Caco-2 (cell line): ENCODE measurements at regions not wholly inside any gene's neighbourhood (a gene's known extent, or its start where the extent isn't known, plus 50 kb on each side); places are given as distances from the start of the nearest gene placed in this dataset.

Experiments used
- BruUV-seq: library from RNA; stranded (reverse); fragments of 400-500 nt; replicated peaks from 2 replicates; lab custom pipeline; 2021; lab: Mats Ljungman, UMichigan
- CTCF ChIA-PET: fragments of 300-600 bp; sonication (Branson Sonifier 250); formaldehyde crosslinking; loops from one replicate; lab custom pipeline; 2022; ENCODE audit warnings: antibody characterized with exemption; lab: Charles Lee
- POLR2A ChIA-PET: fragments of 300-600 bp; sonication (Branson Sonifier 250); formaldehyde crosslinking; loops from one replicate; lab custom pipeline; 2022; ENCODE audit warnings: antibody characterized with exemption; lab: Charles Lee
- DNase-seq, 2 experiments: peaks; one replicate each; pipeline versions ENCODE4 v3.0.0 to v3.0.0-alpha.2; 2020 to 2022
- H3K27me3 ChIP-seq: replicated peaks from 2 replicates; pipeline ENCODE4 v1.6.0; 2011; ENCODE audit warnings: low read length; ENCODE audit not compliant: control insufficient read depth, insufficient read depth
- H3K36me3 ChIP-seq: 2 replicates; pipeline ENCODE4 v1.5.1; 2011; ENCODE audit warnings: low read length; ENCODE audit not compliant: control insufficient read depth, insufficient read depth
- H3K4me1 ChIP-seq: fragments of 250-450 bp; sonication (Bioruptor Pico); 2 replicates; pipeline ENCODE4 v1.5.1; 2020; ENCODE audit warnings: mild to moderate bottlenecking
- H3K4me3 ChIP-seq: 2 replicates; pipeline ENCODE4 v1.5.1; 2011; ENCODE audit warnings: low read depth, mild to moderate bottlenecking, control low read depth, low read length
- H3K9me3 ChIP-seq: fragments of 250-450 bp; sonication (Bioruptor Pico); 2 replicates; pipeline ENCODE4 v1.5.1; 2020; ENCODE audit warnings: mild to moderate bottlenecking, moderate library complexity
- H3K27ac Mint-ChIP-seq: one replicate; pipeline ENCODE4 v1.8.0; 2022; ENCODE audit warnings: mixed read lengths; ENCODE audit not compliant: unreplicated experiment
- H3K27me3 Mint-ChIP-seq: one replicate; pipeline ENCODE4 v1.8.0; 2022; ENCODE audit warnings: mixed read lengths; ENCODE audit not compliant: insufficient read depth, unreplicated experiment
- H3K36me3 Mint-ChIP-seq: one replicate; pipeline ENCODE4 v1.8.0; 2022; ENCODE audit warnings: mild to moderate bottlenecking, mixed read lengths; ENCODE audit not compliant: insufficient read depth, unreplicated experiment
- H3K4me1 Mint-ChIP-seq: one replicate; pipeline ENCODE4 v1.8.0; 2022; ENCODE audit warnings: low read depth, mixed read lengths; ENCODE audit not compliant: unreplicated experiment
- H3K4me3 Mint-ChIP-seq: one replicate; pipeline ENCODE4 v1.8.0; 2022; ENCODE audit warnings: mild to moderate bottlenecking, moderate library complexity, mixed read lengths; ENCODE audit not compliant: unreplicated experiment
- H3K9me3 Mint-ChIP-seq: one replicate; pipeline ENCODE4 v1.8.0; 2022; ENCODE audit warnings: mixed read lengths; ENCODE audit not compliant: unreplicated experiment
- CTCF ChIP-seq, 2 experiments: fragments of 200-600 bp in 1 of 2; IDR thresholded peaks; 1 replicate in 1 of 2; 2 replicates in 1 of 2; pipeline versions ENCODE4 v1.5.1 to v1.8.0; 2011 to 2022; ENCODE audit warnings: antibody characterized with exemption in 1 of 2, control low read depth in 1 of 2, inconsistent platforms in 1 of 2, low read depth in 1 of 2, low read length in 1 of 2, mild to moderate bottlenecking in 1 of 2, moderate library complexity in 1 of 2; ENCODE audit not compliant: insufficient read depth in 1 of 2, severe bottlenecking in 1 of 2, unreplicated experiment in 1 of 2
- intact Hi-C: fragments of 100-400 bp; cut with micrococcal nuclease; formaldehyde crosslinking; loops from one replicate; pipeline ENCODE4 v1.10.0; 2022; ENCODE audit not compliant: unreplicated experiment

GRCh38 chr14:40232302-40232701 is 800.1 kb upstream of the FBXO33 start:
- no peaks in the 10 kb centered on the region for H3K4me1 Mint-ChIP-seq
- Histone ChIP-seq H3K4me3 (no peak overlapping the region), H3K9me3 (no peaks in the 10 kb centered on the region; the same call in 1 of the 2 replicates), H3K36me3 (no peaks in the 10 kb centered on the region), H3K27me3 (no peaks in the 10 kb centered on the region), H3K4me1 (no peaks in the 10 kb centered on the region)
- H3K4me3 Mint-ChIP-seq: no peak overlapping the region
- intact Hi-C loops: no loop called here
- POLR2A ChIA-PET: no interaction called here
- H3K27me3 Mint-ChIP-seq: no peaks in the 10 kb centered on the region
- DNase-seq: no peak
- BruUV-seq: no TSS peak
- CTCF ChIA-PET: no interaction called here
- no peak for TF ChIP-seq CTCF (IDR thresholded peaks at IDR 0.05; ENCODE audit: insufficient read depth in 1 of 2, low read depth in 1 of 2, low read length in 1 of 2, severe bottlenecking in 1 of 2, unreplicated experiment in 1 of 2)
- no peaks in the 10 kb centered on the region for H3K36me3 Mint-ChIP-seq
- H3K9me3 Mint-ChIP-seq: peaks cover 10% of the 10 kb centered on the region
- no peak overlapping the region for H3K27ac Mint-ChIP-seq

GRCh38 chr14:40229676-40230075 is 797.4 kb upstream of the FBXO33 start:
- BruUV-seq: no TSS peak
- ChIA-PET POLR2A (no interaction called here), CTCF (no interaction called here)
- no peak for DNase-seq
- intact Hi-C loops: no loop called here
- no peak overlapping the region for H3K4me3 ChIP-seq
- Mint-ChIP-seq H3K9me3 (no peaks in the 10 kb centered on the region), H3K36me3 (no peaks in the 10 kb centered on the region), H3K27me3 (no peaks in the 10 kb centered on the region), H3K4me1 (no peaks in the 10 kb centered on the region), H3K27ac (no peak overlapping the region), H3K4me3 (no peak overlapping the region)
- H3K27me3 ChIP-seq: no peaks in the 10 kb centered on the region
- no peak for TF ChIP-seq CTCF (IDR thresholded peaks at IDR 0.05; ENCODE audit: insufficient read depth in 1 of 2, low read depth in 1 of 2, low read length in 1 of 2, severe bottlenecking in 1 of 2, unreplicated experiment in 1 of 2)
- no peaks in the 10 kb centered on the region; the same call in 1 of the 2 replicates for H3K9me3 ChIP-seq
- no peaks in the 10 kb centered on the region for H3K4me1 ChIP-seq
- H3K36me3 ChIP-seq: no peaks in the 10 kb centered on the region

GRCh38 chr14:40222996-40223395 is 790.8 kb upstream of the FBXO33 start:
- no peaks in the 10 kb centered on the region for H3K36me3 Mint-ChIP-seq
- Histone ChIP-seq H3K36me3 (no peaks in the 10 kb centered on the region), H3K27me3 (no peaks in the 10 kb centered on the region), H3K4me3 (no peak overlapping the region), H3K4me1 (no peaks in the 10 kb centered on the region), H3K9me3 (no peaks in the 10 kb centered on the region)
- intact Hi-C loops: no loop called here
- no peak for TF ChIP-seq CTCF (IDR thresholded peaks at IDR 0.05; ENCODE audit: insufficient read depth in 1 of 2, low read depth in 1 of 2, low read length in 1 of 2, severe bottlenecking in 1 of 2, unreplicated experiment in 1 of 2)
- ChIA-PET POLR2A (no interaction called here), CTCF (no interaction called here)
- peaks cover 6% of the 10 kb centered on the region for H3K4me1 Mint-ChIP-seq
- H3K27me3 Mint-ChIP-seq: no peaks in the 10 kb centered on the region
- H3K9me3 Mint-ChIP-seq: no peaks in the 10 kb centered on the region
- no peak for DNase-seq
- H3K27ac Mint-ChIP-seq: no peak overlapping the region
- H3K4me3 Mint-ChIP-seq: no peak overlapping the region
- no TSS peak for BruUV-seq
